HEK293 (cell line): ENCODE measurements at regions not wholly inside any gene's neighbourhood (a gene's known extent, or its start where the extent isn't known, plus 50 kb on each side); places are given as distances from the start of the nearest gene placed in this dataset.

Experiments
- CTCF ChIA-PET: fragments of 350-600 bp; formaldehyde crosslinking; extraction: SDS; loops from one replicate; lab custom pipeline; 2021; ENCODE audit warnings: antibody characterized with exemption; lab: Yijun Ruan, JAX
- POLR2A ChIA-PET: fragments of 300-600 bp; formaldehyde crosslinking; extraction: SDS; loops from one replicate; lab custom pipeline; 2020; ENCODE audit warnings: antibody characterized with exemption, inconsistent platforms; lab: Yijun Ruan, JAX
- H3K27ac ChIP-seq: fragments of 200-500 bp; sonication (Bioruptor generic); 2 replicates; pipeline ENCODE4 v1.5.1; 2014; ENCODE audit warnings: low read depth, low read length, control low read depth, inconsistent platforms; ENCODE audit errors: extremely low read depth
- H3K36me3 ChIP-seq, 2 experiments: fragments of 200-500 bp in 1 of 2; sonication (Bioruptor generic) in 1 of 2; 1 replicate in 1 of 2; 2 replicates in 1 of 2; pipeline ENCODE4 v1.5.1; 2014 to 2017; ENCODE audit warnings: inconsistent platforms in 2 of 2, low read length in 2 of 2; ENCODE audit not compliant: control insufficient read depth in 2 of 2, insufficient read depth in 1 of 2
- H3K4me1 ChIP-seq: fragments of 200-500 bp; sonication (Bioruptor generic); 2 replicates; pipeline ENCODE4 v1.5.1; 2014; ENCODE audit warnings: mild to moderate bottlenecking, low read length, inconsistent platforms; ENCODE audit not compliant: control insufficient read depth, insufficient read depth
- H3K4me3 ChIP-seq: 2 replicates; pipeline ENCODE4 v1.5.1; 2011; ENCODE audit warnings: low read depth, mild to moderate bottlenecking, control low read depth, low read length, moderate library complexity
- H3K9me3 ChIP-seq: fragments of 200-500 bp; sonication (Bioruptor generic); 2 replicates; pipeline ENCODE4 v1.5.1; 2014; ENCODE audit warnings: low read depth, low read length, inconsistent platforms; ENCODE audit not compliant: control insufficient read depth, insufficient read depth
- BCL11B ChIP-seq: fragments of 450-650 bp; formaldehyde crosslinking; IDR thresholded peaks from 2 replicates; pipeline ENCODE4 v1.5.1; 2016; ENCODE audit warnings: low read depth, missing biosample characterization, missing genetic modification characterization
- FEZF1 ChIP-seq: fragments of 450-650 bp; formaldehyde crosslinking; IDR thresholded peaks from 2 replicates; pipeline ENCODE4 v1.5.1; 2016; ENCODE audit warnings: missing biosample characterization, missing genetic modification characterization
- GFI1B ChIP-seq: fragments of 450-650 bp; formaldehyde crosslinking; IDR thresholded peaks from 2 replicates; pipeline ENCODE4 v1.5.1; 2016; ENCODE audit warnings: missing biosample characterization, missing genetic modification characterization
- HOXA7 ChIP-seq: sonication (generic); formaldehyde crosslinking; IDR thresholded peaks from 2 replicates; pipeline ENCODE4 v1.8.1; 2022; ENCODE audit warnings: missing genetic modification reagents, borderline replicate concordance
- KLF17 ChIP-seq: fragments of 450-650 bp; formaldehyde crosslinking; IDR thresholded peaks from 2 replicates; pipeline ENCODE4 v1.5.1; 2016; ENCODE audit warnings: missing biosample characterization, missing genetic modification characterization
- ZBTB20 ChIP-seq: fragments of 450-650 bp; formaldehyde crosslinking; IDR thresholded peaks from 2 replicates; pipeline ENCODE4 v1.5.1; 2016; ENCODE audit warnings: missing biosample characterization, missing genetic modification characterization
- ZBTB44 ChIP-seq: fragments of 450-650 bp; IDR thresholded peaks from 2 replicates; pipeline ENCODE4 v1.5.1; 2018; ENCODE audit warnings: missing biosample characterization, mild to moderate bottlenecking, missing genetic modification characterization
- ZFP41 ChIP-seq: fragments of 450-650 bp; formaldehyde crosslinking; IDR thresholded peaks from 2 replicates; pipeline ENCODE4 v1.5.1; 2016; ENCODE audit warnings: missing biosample characterization, missing genetic modification characterization, borderline replicate concordance
- ZNF132 ChIP-seq: fragments of 450-650 bp; formaldehyde crosslinking; IDR thresholded peaks from 2 replicates; pipeline ENCODE4 v1.5.1; 2017; ENCODE audit warnings: missing biosample characterization, missing genetic modification characterization, borderline replicate concordance
- ZNF18 ChIP-seq: fragments of 450-650 bp; formaldehyde crosslinking; IDR thresholded peaks from 2 replicates; pipeline ENCODE4 v1.5.1; 2016; ENCODE audit warnings: missing biosample characterization, missing genetic modification characterization
- ZNF26 ChIP-seq: fragments of 450-650 bp; formaldehyde crosslinking; IDR thresholded peaks from 2 replicates; pipeline ENCODE4 v1.5.1; 2016; ENCODE audit warnings: missing biosample characterization, missing genetic modification characterization
- ZNF266 ChIP-seq: fragments of 450-650 bp; formaldehyde crosslinking; IDR thresholded peaks from 2 replicates; pipeline ENCODE4 v1.5.1; 2016; ENCODE audit warnings: missing biosample characterization, missing genetic modification characterization, low read depth
- ZNF391 ChIP-seq: fragments of 450-650 bp; formaldehyde crosslinking; IDR thresholded peaks from 2 replicates; pipeline ENCODE4 v1.5.1; 2016; ENCODE audit warnings: low read depth, missing biosample characterization, missing genetic modification characterization, borderline replicate concordance
- ZNF394 ChIP-seq: fragments of 450-650 bp; formaldehyde crosslinking; IDR thresholded peaks from 2 replicates; pipeline ENCODE4 v1.5.1; 2016; ENCODE audit warnings: missing biosample characterization, missing genetic modification characterization, mild to moderate bottlenecking, moderate library complexity, borderline replicate concordance
- ZNF433 ChIP-seq: fragments of 450-650 bp; formaldehyde crosslinking; IDR thresholded peaks from 2 replicates; pipeline ENCODE4 v1.5.1; 2016; ENCODE audit warnings: missing biosample characterization, missing genetic modification characterization, low read depth
- ZNF548 ChIP-seq: fragments of 450-650 bp; formaldehyde crosslinking; IDR thresholded peaks from 2 replicates; pipeline ENCODE4 v1.5.1; 2016; ENCODE audit warnings: missing biosample characterization, missing genetic modification characterization
- ZNF623 ChIP-seq: fragments of 450-650 bp; formaldehyde crosslinking; IDR thresholded peaks from 2 replicates; pipeline ENCODE4 v1.5.1; 2016; ENCODE audit warnings: missing biosample characterization, missing genetic modification characterization
- ZNF645 ChIP-seq: fragments of 450-650 bp; formaldehyde crosslinking; IDR thresholded peaks from 2 replicates; pipeline ENCODE4; 2016; ENCODE audit warnings: missing biosample characterization, missing genetic modification characterization
- ZNF677 ChIP-seq: fragments of 450-650 bp; IDR thresholded peaks from 2 replicates; pipeline ENCODE4 v1.5.0; 2018; ENCODE audit warnings: missing biosample characterization, mild to moderate bottlenecking, missing genetic modification characterization, moderate library complexity
- ZNF704 ChIP-seq: fragments of 450-650 bp; formaldehyde crosslinking; IDR thresholded peaks from 2 replicates; pipeline ENCODE4 v1.5.1; 2016; ENCODE audit warnings: missing biosample characterization, missing genetic modification characterization
- ZNF791 ChIP-seq: fragments of 450-650 bp; formaldehyde crosslinking; IDR thresholded peaks from 2 replicates; pipeline ENCODE4 v1.5.1; 2016; ENCODE audit warnings: missing biosample characterization, missing genetic modification characterization

- no peak overlapping the region for H3K4me3 ChIP-seq
- H3K9me3 ChIP-seq = no peaks in the 10 kb centered on the region
- H3K4me1 ChIP-seq = no peaks in the 10 kb centered on the region
- H3K36me3 ChIP-seq = no peaks in the 10 kb centered on the region
- H3K27ac ChIP-seq = no peak overlapping the region
- TF ChIP-seq FEZF1 (tag by site-specific recombination) (no peak), ZBTB20 (tag by site-specific recombination) (no peak), GFI1B (tag by site-specific recombination) (no peak), BCL11B (tag by site-specific recombination) (no peak), HOXA7 (CRISPR knock-in tag) (no peak), ZBTB44 (tag by site-specific recombination) (no peak), ZNF18 (tag by site-specific recombination) (no peak), ZNF645 (tag by site-specific recombination) (no peak), ZNF704 (no peak)
- POLR2A ChIA-PET = no interaction called here
- CTCF ChIA-PET = interaction anchor here (0.6 kb wide), 1 partner anchor 306 kb away, joined by 3 read pairs; no protein-coding TSS in a partner anchor
These were observed 448.2 kb downstream of the PPARGC1A start for GRCh38 chr4:23441530-23442069.

GRCh38 chr4:23438764-23439163, 451.1 kb downstream of the PPARGC1A start:
- no peaks in the 10 kb centered on the region for H3K36me3 ChIP-seq
- no peak for TF ChIP-seq ZNF791 (tag by site-specific recombination)
- no peak for TF ChIP-seq ZNF394 (tag by site-specific recombination)
- TF ChIP-seq ZFP41 (tag by site-specific recombination) = no peak
- no peak for TF ChIP-seq ZNF548 (tag by site-specific recombination)
- TF ChIP-seq ZNF266 (tag by site-specific recombination) = no peak
- TF ChIP-seq ZNF26 (tag by site-specific recombination) = no peak
- no peak for TF ChIP-seq ZNF623
- TF ChIP-seq ZNF433 = no peak
- TF ChIP-seq ZNF391 = no peak
- no peak for TF ChIP-seq ZNF132 (tag by site-specific recombination)
- TF ChIP-seq ZNF677 (tag by site-specific recombination) = no peak
- no peak for TF ChIP-seq KLF17 (tag by site-specific recombination)
- TF ChIP-seq, all 188 proteins: peak for 0
- H3K9me3 ChIP-seq = no peaks in the 10 kb centered on the region
- no peak overlapping the region for H3K4me3 ChIP-seq
- no peak overlapping the region for H3K27ac ChIP-seq
- ChIA-PET POLR2A (no interaction called here), CTCF (interaction anchor here (0.6 kb wide), 1 partner anchor 61 kb away, joined by 3 read pairs; no protein-coding TSS in a partner anchor)
- no peaks in the 10 kb centered on the region for H3K4me1 ChIP-seq
